Sigmoid colon (tissue), 6 donors: ENCODE measurements at regions not wholly inside any gene's neighbourhood (a gene's known extent, or its start where the extent isn't known, plus 50 kb on each side); places are given as distances from the start of the nearest gene placed in this dataset.

ENCODE experiments used
- DNase-seq: peaks from one replicate; pipeline ENCODE4 v3.0.0-alpha.2; 2019
- H3K27ac ChIP-seq, 4 donors: fragments of 200-600 bp; sonication (generic); one replicate each; pipeline ENCODE4 v1.5.1; 2016 to 2019; ENCODE audit warnings: mild to moderate bottlenecking in 1 of 4
- H3K27me3 ChIP-seq, 3 donors: fragments of 200-600 bp; sonication (generic); one replicate each; pipeline ENCODE4 v1.5.1; 2019; ENCODE audit warnings: mild to moderate bottlenecking in 1 of 3
- H3K36me3 ChIP-seq, 4 donors: fragments of 200-600 bp; sonication (generic); one replicate each; pipeline ENCODE4 v1.5.1; 2016 to 2019
- H3K4me1 ChIP-seq, 4 donors: fragments of 200-600 bp; sonication (generic); one replicate each; pipeline ENCODE4 v1.5.1; 2017 to 2019
- H3K4me3 ChIP-seq, 4 donors: fragments of 200-600 bp; sonication (generic); one replicate each; pipeline ENCODE4 v1.5.1; 2017 to 2019; ENCODE audit warnings: mild to moderate bottlenecking in 2 of 4, moderate library complexity in 1 of 4
- H3K9me3 ChIP-seq, 4 donors: fragments of 200-600 bp in 3 of 4; sonication (generic) in 3 of 4; one replicate each; pipeline versions ENCODE4 v1.5.1 to v1.6.1; 2013 to 2019
- EP300 ChIP-seq, 4 donors: sonication (generic); formaldehyde crosslinking; IDR thresholded peaks; one replicate each; pipeline ENCODE4 v1.6.1; 2017; ENCODE audit warnings: antibody characterized with exemption in 4 of 4
- POLR2A ChIP-seq, 2 donors: fragments of 450-650 bp; IDR thresholded peaks; one replicate each; pipeline ENCODE4 v1.6.1; 2016; ENCODE audit warnings: antibody characterized with exemption in 2 of 2, mild to moderate bottlenecking in 2 of 2, moderate library complexity in 2 of 2
- POLR2AphosphoS5 ChIP-seq, 4 donors: sonication (generic); formaldehyde crosslinking; IDR thresholded peaks; one replicate each; pipeline ENCODE4 v1.6.1; 2017; ENCODE audit warnings: antibody characterized with exemption in 4 of 4
- WGBS, 2 donors: extraction: QIAGEN DNeasy Blood & Tissue Kit; methylation state at CpG; one replicate each; pipeline ENCODE4 v1.1.7; 2013; 5-methylcytosine and 5-hydroxymethylcytosine counted together
- intact Hi-C: fragments of 100-400 bp; cut with DNase I; formaldehyde crosslinking; loops from one replicate; pipeline ENCODE4 v1.15.1; 2023
- TF ChIP-seq, protein P1 (sequence below), 4 experiments: fragments of 450-650 bp in 3 of 4; fragments of 200-600 bp in 1 of 4; IDR thresholded peaks; one replicate each; pipeline ENCODE4 v1.5.1; 2016 to 2019; ENCODE audit warnings: antibody characterized with exemption in 4 of 4, mild to moderate bottlenecking in 3 of 4, moderate library complexity in 2 of 4
- donor health status: healthy with polysubstance abuse.
- donor health status: healthy.

DNA sequence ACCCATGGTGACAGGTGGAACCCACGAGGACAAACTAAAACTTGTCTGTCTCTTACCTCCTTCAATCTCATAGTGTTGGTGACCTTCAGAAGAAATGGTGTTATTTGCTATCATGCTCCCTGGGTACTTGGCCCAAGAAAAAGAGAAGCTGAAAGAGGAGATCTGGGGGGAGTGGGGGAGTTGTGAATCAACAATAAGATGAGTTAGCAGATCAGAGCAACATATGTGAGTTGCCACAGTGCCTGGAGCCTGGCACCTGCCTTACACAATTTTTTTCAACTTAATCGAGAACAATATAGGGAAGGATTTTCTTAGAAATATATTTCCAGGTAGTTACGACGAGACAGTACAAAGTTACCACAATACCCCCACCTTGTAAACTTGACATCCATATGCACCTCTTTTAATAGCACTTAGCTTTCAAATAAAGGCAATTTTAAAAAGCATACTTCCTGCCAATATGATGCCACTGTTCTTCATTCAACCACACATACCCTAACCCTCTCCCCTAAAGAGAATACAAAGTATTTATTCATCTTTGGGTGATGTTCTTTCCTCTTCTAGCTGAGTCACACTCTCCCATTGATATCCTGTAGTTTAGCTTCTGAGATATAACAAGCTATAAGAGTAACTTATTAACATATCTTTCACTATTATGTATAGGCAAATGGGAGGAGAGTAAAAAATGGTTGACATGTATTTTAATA, 424.1 kb upstream of the OR4E1 start:
- DNase-seq = no peak
- no peaks in the 10 kb centered on the region for H3K27me3 ChIP-seq
- peaks cover 0 to 37% (median 26%) of the 10 kb centered on the region in 4 donors for H3K4me1 ChIP-seq
- WGBS, 2 donors = 41 to 82% methylated on average over 4 of the region's 4 CpGs
- intact Hi-C loops = no loop called here
- H3K4me3 ChIP-seq = no peak overlapping the region
- no peaks in the 10 kb centered on the region for H3K36me3 ChIP-seq
- TF ChIP-seq EP300 (IDR thresholded peaks at IDR 0.05) = no peak
- TF ChIP-seq, protein P1, sequence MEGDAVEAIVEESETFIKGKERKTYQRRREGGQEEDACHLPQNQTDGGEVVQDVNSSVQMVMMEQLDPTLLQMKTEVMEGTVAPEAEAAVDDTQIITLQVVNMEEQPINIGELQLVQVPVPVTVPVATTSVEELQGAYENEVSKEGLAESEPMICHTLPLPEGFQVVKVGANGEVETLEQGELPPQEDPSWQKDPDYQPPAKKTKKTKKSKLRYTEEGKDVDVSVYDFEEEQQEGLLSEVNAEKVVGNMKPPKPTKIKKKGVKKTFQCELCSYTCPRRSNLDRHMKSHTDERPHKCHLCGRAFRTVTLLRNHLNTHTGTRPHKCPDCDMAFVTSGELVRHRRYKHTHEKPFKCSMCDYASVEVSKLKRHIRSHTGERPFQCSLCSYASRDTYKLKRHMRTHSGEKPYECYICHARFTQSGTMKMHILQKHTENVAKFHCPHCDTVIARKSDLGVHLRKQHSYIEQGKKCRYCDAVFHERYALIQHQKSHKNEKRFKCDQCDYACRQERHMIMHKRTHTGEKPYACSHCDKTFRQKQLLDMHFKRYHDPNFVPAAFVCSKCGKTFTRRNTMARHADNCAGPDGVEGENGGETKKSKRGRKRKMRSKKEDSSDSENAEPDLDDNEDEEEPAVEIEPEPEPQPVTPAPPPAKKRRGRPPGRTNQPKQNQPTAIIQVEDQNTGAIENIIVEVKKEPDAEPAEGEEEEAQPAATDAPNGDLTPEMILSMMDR (IDR thresholded peaks at IDR 0.05) = no peak
- TF ChIP-seq POLR2A (IDR thresholded peaks at IDR 0.05) = no peak
- TF ChIP-seq POLR2AphosphoS5 (IDR thresholded peaks at IDR 0.05) = no peak
- no peaks in the 10 kb centered on the region for H3K9me3 ChIP-seq
- H3K27ac ChIP-seq = peak overlapping the region; percentile 62 to 73 (median 72)

DNA sequence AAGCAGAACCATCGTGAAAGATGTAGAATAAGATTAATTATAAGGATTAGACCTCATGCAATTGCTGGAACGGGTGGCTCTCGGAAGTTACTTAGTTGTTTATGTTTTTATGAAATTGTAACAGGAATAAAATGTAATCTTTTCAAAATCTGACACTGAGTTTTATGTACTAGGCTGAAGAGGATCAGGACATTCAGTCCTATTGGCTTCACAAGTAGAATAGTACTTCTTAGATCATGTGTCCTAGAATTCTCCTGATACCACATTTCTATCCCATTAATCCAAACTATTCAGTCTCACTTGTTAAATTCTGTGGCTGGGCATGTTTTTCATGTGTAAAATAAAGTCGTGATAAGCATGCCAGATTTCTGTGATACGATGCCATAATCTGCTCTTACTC, 423.5 kb upstream of the OR4E1 start:
- Histone ChIP-seq H3K9me3 (no peaks in the 10 kb centered on the region), H3K4me1 (peaks cover 0 to 37% (median 26%) of the 10 kb centered on the region in 4 donors), H3K27ac (peak overlapping the region; percentile 62 to 75 (median 72)), H3K36me3 (no peaks in the 10 kb centered on the region), H3K27me3 (no peaks in the 10 kb centered on the region), H3K4me3 (no peak overlapping the region)
- WGBS, 2 donors = 36 to 67% methylated on average over 5 of the region's 5 CpGs
- TF ChIP-seq, protein P1 (IDR thresholded peaks at IDR 0.05) = no peak
- peak; percentile 44 to 79 (median 68) for TF ChIP-seq POLR2AphosphoS5 (IDR thresholded peaks at IDR 0.05)
- TF ChIP-seq EP300 (IDR thresholded peaks at IDR 0.05) = peak; percentile 35 to 96 (median 68)
- DNase-seq = no peak
- intact Hi-C loops = no loop called here

DNA sequence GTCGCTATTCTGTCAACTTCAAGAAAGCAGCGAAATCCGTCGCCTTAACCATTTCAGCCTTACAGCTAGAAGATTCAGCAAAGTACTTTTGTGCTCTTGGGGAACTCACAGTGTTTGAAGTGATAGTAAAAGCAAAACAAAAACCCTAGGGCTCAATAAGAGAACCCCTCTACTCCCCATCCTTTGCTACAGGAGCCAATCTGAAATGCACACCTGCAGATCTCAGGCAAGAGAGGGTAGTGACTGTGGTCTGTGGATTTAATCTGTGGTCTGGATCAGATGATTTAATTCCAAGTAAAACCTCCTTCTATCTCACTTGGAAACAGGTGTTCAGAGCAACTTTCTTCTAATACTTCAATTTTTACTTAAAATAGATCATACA, 422.9 kb upstream of the OR4E1 start:
- no peak for DNase-seq
- peak overlapping the region; percentile 62 to 75 (median 72) for H3K27ac ChIP-seq
- 59 to 91% methylated on average over 4 of the region's 4 CpGs for WGBS, 2 donors

DNA sequence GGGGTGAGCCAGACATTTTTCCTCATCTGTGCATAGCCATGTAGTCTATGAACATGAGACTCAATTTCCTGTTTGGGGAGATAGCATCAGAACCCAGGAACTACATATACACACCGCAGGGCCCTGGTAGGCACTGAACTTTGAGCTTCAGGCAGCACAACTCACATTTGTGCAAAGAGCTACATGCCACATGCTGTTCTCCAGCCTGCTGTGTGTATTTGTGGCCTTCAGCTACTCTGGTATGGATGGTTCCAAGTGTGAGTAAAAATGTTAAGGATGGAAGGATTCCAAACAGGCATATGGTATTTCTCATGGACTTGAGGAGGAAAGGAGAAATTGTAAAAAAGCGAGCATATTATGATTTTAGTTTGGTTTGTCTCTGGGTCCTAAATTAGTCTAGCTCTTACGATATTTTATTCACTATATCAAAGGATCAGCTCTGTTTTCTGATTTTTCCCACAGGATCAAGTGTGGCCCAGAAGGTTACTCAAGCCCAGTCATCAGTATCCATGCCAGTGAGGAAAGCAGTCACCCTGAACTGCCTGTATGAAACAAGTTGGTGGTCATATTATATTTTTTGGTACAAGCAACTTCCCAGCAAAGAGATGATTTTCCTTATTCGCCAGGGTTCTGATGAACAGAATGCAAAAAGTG, 422.4 kb upstream of the OR4E1 start:
- WGBS, 2 donors = 50 to 69% methylated on average over 4 of the region's 4 CpGs
- Histone ChIP-seq H3K36me3 (no peaks in the 10 kb centered on the region), H3K27ac (peak overlapping the region; percentile 62 to 75 (median 72)), H3K4me1 (peaks cover 0 to 37% (median 26%) of the 10 kb centered on the region in 4 donors), H3K4me3 (no peak overlapping the region), H3K27me3 (no peaks in the 10 kb centered on the region), H3K9me3 (no peaks in the 10 kb centered on the region)
- TF ChIP-seq POLR2AphosphoS5 (IDR thresholded peaks at IDR 0.05) (peak in 2 of 4 donors; percentile 34 to 40), POLR2A (IDR thresholded peaks at IDR 0.05) (no peak)
- intact Hi-C loops = no loop called here
- DNase-seq = no peak

More for the DNA sequence above, 422.9 kb upstream of the OR4E1 start:
- Histone ChIP-seq H3K4me3 (no peak overlapping the region), H3K27me3 (no peaks in the 10 kb centered on the region), H3K4me1 (peaks cover 0 to 37% (median 26%) of the 10 kb centered on the region in 4 donors), H3K9me3 (no peaks in the 10 kb centered on the region), H3K36me3 (no peaks in the 10 kb centered on the region)
- intact Hi-C loops = no loop called here
- TF ChIP-seq EP300 (IDR thresholded peaks at IDR 0.05) (no peak), POLR2AphosphoS5 (IDR thresholded peaks at IDR 0.05) (no peak), POLR2A (IDR thresholded peaks at IDR 0.05) (no peak)
- TF ChIP-seq, protein P1 (IDR thresholded peaks at IDR 0.05) = no peak

DNA sequence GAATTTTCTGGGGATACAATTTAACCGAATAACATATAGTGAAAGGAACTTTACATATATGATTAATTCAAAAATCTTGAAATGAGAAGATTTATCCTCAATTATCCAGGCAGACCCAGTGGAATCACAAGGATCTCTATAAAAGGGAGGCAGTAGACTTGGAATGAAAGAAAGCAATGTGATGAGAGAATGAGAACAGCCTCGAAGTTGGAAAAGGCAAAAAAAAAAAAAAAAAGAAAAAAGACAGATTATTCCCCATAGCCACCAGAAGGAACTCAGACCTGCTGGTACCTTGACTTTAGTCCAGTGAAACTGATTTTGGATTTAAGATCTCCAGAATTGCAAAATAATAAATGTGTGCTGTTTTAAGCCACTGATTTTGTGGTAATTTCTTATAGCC, 416.3 kb upstream of the OR4E1 start:
- H3K9me3 ChIP-seq = no peaks in the 10 kb centered on the region
- 78 to 89% methylated on average over 2 of the region's 2 CpGs for WGBS, 2 donors
- H3K27ac ChIP-seq = peak overlapping the region in 3 of 4 donors; percentile 8 to 75 (median 42)
- DNase-seq = no peak
- no peak overlapping the region for H3K4me3 ChIP-seq
- intact Hi-C loops = no loop called here
- H3K4me1 ChIP-seq = peaks cover 0 to 6% (median 0%) of the 10 kb centered on the region in 4 donors
- no peaks in the 10 kb centered on the region for H3K27me3 ChIP-seq
- TF ChIP-seq EP300 (IDR thresholded peaks at IDR 0.05) (no peak), POLR2AphosphoS5 (IDR thresholded peaks at IDR 0.05) (no peak), POLR2A (IDR thresholded peaks at IDR 0.05) (no peak)
- TF ChIP-seq, protein P1 (IDR thresholded peaks at IDR 0.05) = no peak
- H3K36me3 ChIP-seq = no peaks in the 10 kb centered on the region
